ENCODE measurements at regions not wholly inside any gene's neighbourhood (a gene's known extent, or its start where the extent isn't known, plus 50 kb on each side); places are given as distances from the start of the nearest gene placed in this dataset.
"Not testable (repeated sequence)": the region's sequence is repeated elsewhere in the genome, so short reads cannot be mapped to it uniquely, and the experiment has no call there.

DNA sequence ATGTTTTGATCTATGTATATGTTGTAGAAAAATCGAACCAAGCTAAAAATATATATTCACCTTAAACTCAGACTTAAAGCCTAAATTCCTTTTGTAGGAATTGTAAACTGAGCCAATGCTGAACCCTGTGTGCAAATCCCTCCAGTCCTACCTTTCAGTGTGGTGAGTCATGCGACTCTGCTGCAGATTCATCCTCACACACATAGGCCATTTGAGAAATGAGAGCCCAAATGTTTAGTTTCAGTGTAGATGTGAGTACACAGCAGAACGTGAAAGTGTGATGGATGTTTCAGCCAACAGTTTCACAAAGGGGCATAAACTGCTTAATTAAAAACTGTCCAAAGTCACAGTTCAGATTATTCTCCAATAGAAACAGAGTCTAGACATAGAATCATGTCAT lies 193.2 kb downstream of the CDH19 start:
- H2BK15ac ChIP-seq (replicated peaks; ENCODE audit: low read depth): no peak overlapping the region
- no peak overlapping the region for H2BK120ac ChIP-seq (ENCODE audit: low read depth, low read length)
- H3K36me3 ChIP-seq (ENCODE audit: control insufficient read depth, insufficient read depth, low read length): no peaks in the 10 kb centered on the region
- no peak overlapping the region for H4K8ac ChIP-seq (ENCODE audit: low read depth, low read length)
- H3K79me1 ChIP-seq (ENCODE audit: low read length): no peaks in the 10 kb centered on the region
- H3K9ac ChIP-seq (ENCODE audit: low read length): no peak overlapping the region
- WGBS (ENCODE audit: extremely low coverage, insufficient coverage, low lambda C conversion rate): no CpG with 5 or more reads among the region's 3 CpGs
- no peak overlapping the region for H3K23ac ChIP-seq (ENCODE audit: low read length)
- H3K27ac ChIP-seq (ENCODE audit: low read depth, low read length): no peak overlapping the region
- H3K4me1 ChIP-seq (ENCODE audit: control insufficient read depth, low read depth, low read length): no peaks in the 10 kb centered on the region
- DNase-seq: no peak
- H3K4me2 ChIP-seq (ENCODE audit: low read length): no peak overlapping the region
- no peak overlapping the region for H2AK5ac ChIP-seq (ENCODE audit: low read length)
- H3K18ac ChIP-seq (ENCODE audit: low read length): no peak overlapping the region
- H3K27me3 ChIP-seq (ENCODE audit: insufficient read depth, low read length, poor library complexity): no peaks in the 10 kb centered on the region
- H2BK5ac ChIP-seq (ENCODE audit: low read length): no peak overlapping the region
- no peak overlapping the region for H4K5ac ChIP-seq (ENCODE audit: low read length)
- no peak overlapping the region for H3K4me3 ChIP-seq (ENCODE audit: low read length)
- H3K56ac ChIP-seq (ENCODE audit: low read length): no peak overlapping the region
- no peaks in the 10 kb centered on the region for H3K79me2 ChIP-seq (ENCODE audit: control insufficient read depth, insufficient read depth, low read length)
- no peak overlapping the region for H3K4ac ChIP-seq (ENCODE audit: low read depth, low read length)

DNA sequence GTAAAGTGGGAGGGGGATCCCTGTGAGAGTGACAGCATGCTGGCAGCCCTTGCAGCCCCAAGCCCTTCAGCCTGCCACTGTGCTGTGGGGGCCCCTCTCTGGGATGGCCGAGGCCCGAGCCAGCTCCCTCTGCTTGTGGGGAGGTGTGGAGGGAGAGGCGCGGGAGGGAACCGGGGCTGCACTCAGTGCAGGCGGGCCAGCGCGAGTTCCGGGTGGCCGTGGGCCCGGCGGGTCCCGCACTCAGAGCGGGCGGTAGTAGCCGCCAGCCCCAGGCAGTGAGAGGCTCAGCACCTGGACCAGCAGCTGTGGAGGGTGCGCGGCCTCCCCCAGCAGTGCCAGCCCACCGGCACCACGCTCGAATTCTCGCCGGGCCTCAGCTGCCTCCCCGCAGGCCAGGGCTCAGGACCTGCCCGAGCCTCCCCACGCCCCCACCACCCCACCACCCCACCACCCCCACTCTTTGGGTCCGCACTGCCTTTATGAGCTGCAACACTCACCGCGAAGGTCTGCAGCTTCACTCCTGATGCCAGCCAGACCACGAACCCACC lies 208.1 kb downstream of the CDH19 start:
- H3K9ac ChIP-seq (ENCODE audit: low read length): no peak overlapping the region
- H3K4ac ChIP-seq (ENCODE audit: low read depth, low read length): no peak overlapping the region
- H3K4me2 ChIP-seq (ENCODE audit: low read length): no peak overlapping the region
- H3K56ac ChIP-seq (ENCODE audit: low read length): no peak overlapping the region
- no peak overlapping the region for H3K18ac ChIP-seq (ENCODE audit: low read length)
- H3K27ac ChIP-seq (ENCODE audit: low read depth, low read length): no peak overlapping the region
- H3K4me1 ChIP-seq (ENCODE audit: control insufficient read depth, low read depth, low read length): no peaks in the 10 kb centered on the region
- H2BK120ac ChIP-seq (ENCODE audit: low read depth, low read length): no peak overlapping the region
- no peak overlapping the region for H2BK15ac ChIP-seq (replicated peaks; ENCODE audit: low read depth)
- no peak overlapping the region for H2AK5ac ChIP-seq (ENCODE audit: low read length)
- H3K27me3 ChIP-seq (ENCODE audit: insufficient read depth, low read length, poor library complexity): no peaks in the 10 kb centered on the region
- no peak overlapping the region for H4K8ac ChIP-seq (ENCODE audit: low read depth, low read length)
- H3K23ac ChIP-seq (ENCODE audit: low read length): no peak overlapping the region
- H3K36me3 ChIP-seq (ENCODE audit: control insufficient read depth, insufficient read depth, low read length): no peaks in the 10 kb centered on the region
- H4K5ac ChIP-seq (ENCODE audit: low read length): no peak overlapping the region
- H3K79me1 ChIP-seq (ENCODE audit: low read length): no peaks in the 10 kb centered on the region
- H3K79me2 ChIP-seq (ENCODE audit: control insufficient read depth, insufficient read depth, low read length): no peaks in the 10 kb centered on the region
- DNase-seq: no peak
- no peak overlapping the region for H3K4me3 ChIP-seq (ENCODE audit: low read length)
- no CpG with 5 or more reads among the region's 30 CpGs for WGBS (ENCODE audit: extremely low coverage, insufficient coverage, low lambda C conversion rate)
- H2BK5ac ChIP-seq (ENCODE audit: low read length): no peak overlapping the region

DNA sequence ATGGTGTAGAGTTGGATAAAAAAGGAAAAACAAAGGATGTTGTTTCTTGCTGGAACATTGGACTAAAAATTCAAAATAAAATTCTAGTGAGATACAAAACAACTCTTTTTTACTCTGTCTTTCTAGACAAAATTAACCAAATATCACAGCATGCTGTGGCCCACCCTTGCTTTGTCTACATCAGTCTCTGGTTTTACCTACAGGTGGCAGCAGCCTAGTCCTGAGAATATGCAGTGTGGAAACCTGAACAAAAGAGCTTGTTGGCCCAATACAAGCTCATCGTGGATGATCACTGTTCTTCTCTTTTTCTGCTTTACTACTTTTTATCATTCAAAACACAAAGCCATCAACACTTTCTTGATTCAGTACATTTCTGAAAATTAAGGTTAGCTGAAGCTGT lies 210.4 kb downstream of the CDH19 start:
- H2AK5ac ChIP-seq (ENCODE audit: low read length): no peak overlapping the region
- H4K5ac ChIP-seq (ENCODE audit: low read length): no peak overlapping the region
- H3K23ac ChIP-seq (ENCODE audit: low read length): no peak overlapping the region
- H3K79me2 ChIP-seq (ENCODE audit: control insufficient read depth, insufficient read depth, low read length): no peaks in the 10 kb centered on the region
- no peak overlapping the region for H3K27ac ChIP-seq (ENCODE audit: low read depth, low read length)
- no peak overlapping the region for H3K18ac ChIP-seq (ENCODE audit: low read length)
- H3K79me1 ChIP-seq (ENCODE audit: low read length): no peaks in the 10 kb centered on the region
- H3K4me2 ChIP-seq (ENCODE audit: low read length): no peak overlapping the region
- peak; percentile 7 for DNase-seq
- no peak overlapping the region for H4K8ac ChIP-seq (ENCODE audit: low read depth, low read length)
- H2BK15ac ChIP-seq (replicated peaks; ENCODE audit: low read depth): no peak overlapping the region
- no peaks in the 10 kb centered on the region for H3K36me3 ChIP-seq (ENCODE audit: control insufficient read depth, insufficient read depth, low read length)
- no peak overlapping the region for H3K4me3 ChIP-seq (ENCODE audit: low read length)
- H3K9ac ChIP-seq (ENCODE audit: low read length): no peak overlapping the region
- no CpG with 5 or more reads among the region's 1 CpG for whole genome bisulfite sequencing (ENCODE audit: extremely low coverage, insufficient coverage, low lambda C conversion rate)
- no peak overlapping the region for H3K4ac ChIP-seq (ENCODE audit: low read depth, low read length)
- H3K4me1 ChIP-seq (ENCODE audit: control insufficient read depth, low read depth, low read length): no peaks in the 10 kb centered on the region
- no peak overlapping the region for H2BK120ac ChIP-seq (ENCODE audit: low read depth, low read length)
- H2BK5ac ChIP-seq (ENCODE audit: low read length): no peak overlapping the region
- no peaks in the 10 kb centered on the region for H3K27me3 ChIP-seq (ENCODE audit: insufficient read depth, low read length, poor library complexity)
- no peak overlapping the region for H3K56ac ChIP-seq (ENCODE audit: low read length)

DNA sequence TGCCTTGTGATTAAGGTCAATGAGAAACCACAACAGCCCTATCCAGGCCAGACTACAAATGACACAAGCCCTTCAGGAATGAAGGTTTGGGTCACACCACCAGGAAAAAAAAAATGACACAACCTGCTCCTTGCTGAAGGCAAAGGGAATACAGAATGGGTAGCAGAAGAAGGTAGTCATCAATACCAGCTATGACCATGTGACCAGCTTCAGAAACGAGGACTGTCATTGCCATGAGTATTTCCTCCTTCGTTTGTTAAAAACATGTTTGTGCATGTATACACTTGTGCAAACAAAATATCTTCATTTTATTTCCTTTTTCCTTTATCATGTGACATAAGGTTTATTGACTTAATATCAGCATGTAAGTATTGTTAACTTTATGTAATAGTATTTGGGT lies 226.6 kb downstream of the CDH19 start:
- no peak overlapping the region for H2BK15ac ChIP-seq (replicated peaks; ENCODE audit: low read depth)
- no peak overlapping the region for H3K18ac ChIP-seq (ENCODE audit: low read length)
- H3K9ac ChIP-seq (ENCODE audit: low read length): no peak overlapping the region
- H3K27me3 ChIP-seq (ENCODE audit: insufficient read depth, low read length, poor library complexity): no peaks in the 10 kb centered on the region
- no peak overlapping the region for H3K27ac ChIP-seq (ENCODE audit: low read depth, low read length)
- H3K36me3 ChIP-seq (ENCODE audit: control insufficient read depth, insufficient read depth, low read length): no peaks in the 10 kb centered on the region
- H3K79me2 ChIP-seq (ENCODE audit: control insufficient read depth, insufficient read depth, low read length): no peaks in the 10 kb centered on the region
- no peak overlapping the region for H4K5ac ChIP-seq (ENCODE audit: low read length)
- H2AK5ac ChIP-seq (ENCODE audit: low read length): no peak overlapping the region
- no peak overlapping the region for H3K4me2 ChIP-seq (ENCODE audit: low read length)
- no peak overlapping the region for H3K56ac ChIP-seq (ENCODE audit: low read length)
- H4K8ac ChIP-seq (ENCODE audit: low read depth, low read length): no peak overlapping the region
- WGBS (ENCODE audit: extremely low coverage, insufficient coverage, low lambda C conversion rate): no CpG with 5 or more reads among the region's 2 CpGs
- H3K4me3 ChIP-seq (ENCODE audit: low read length): no peak overlapping the region
- no peaks in the 10 kb centered on the region for H3K79me1 ChIP-seq (ENCODE audit: low read length)
- no peak for DNase-seq
- H3K23ac ChIP-seq (ENCODE audit: low read length): no peak overlapping the region
- no peaks in the 10 kb centered on the region for H3K4me1 ChIP-seq (ENCODE audit: control insufficient read depth, low read depth, low read length)
- no peak overlapping the region for H2BK5ac ChIP-seq (ENCODE audit: low read length)
- H3K4ac ChIP-seq (ENCODE audit: low read depth, low read length): no peak overlapping the region
- H2BK120ac ChIP-seq (ENCODE audit: low read depth, low read length): no peak overlapping the region

DNA sequence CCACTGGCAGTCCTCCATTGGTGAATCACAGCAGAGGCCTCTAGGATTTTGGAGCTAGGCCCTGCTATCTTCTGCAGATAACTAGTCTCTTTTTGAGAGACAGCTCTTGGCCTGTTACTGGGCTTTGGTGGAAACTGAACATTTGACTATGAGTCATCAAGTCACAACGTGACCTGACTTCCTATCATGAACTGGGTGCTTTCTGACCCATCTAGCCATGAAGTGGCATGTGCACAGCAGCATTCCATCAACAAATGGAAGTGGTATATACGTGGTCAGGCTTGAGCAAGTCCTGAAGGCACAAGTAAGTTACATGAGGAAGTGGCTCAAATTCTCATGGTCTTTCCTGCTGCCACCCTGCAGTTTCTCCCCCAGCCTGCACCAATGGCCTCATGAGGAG lies 228.5 kb downstream of the CDH19 start:
- H3K79me2 ChIP-seq (ENCODE audit: control insufficient read depth, insufficient read depth, low read length); H3K4ac ChIP-seq (ENCODE audit: low read depth, low read length); H2AK5ac ChIP-seq (ENCODE audit: low read length); H3K4me2 ChIP-seq (ENCODE audit: low read length); H3K36me3 ChIP-seq (ENCODE audit: control insufficient read depth, insufficient read depth, low read length); H3K27me3 ChIP-seq (ENCODE audit: insufficient read depth, low read length, poor library complexity); H3K4me1 ChIP-seq (ENCODE audit: control insufficient read depth, low read depth, low read length); H4K8ac ChIP-seq (ENCODE audit: low read depth, low read length); H3K9ac ChIP-seq (ENCODE audit: low read length); DNase-seq; H2BK5ac ChIP-seq (ENCODE audit: low read length); H3K56ac ChIP-seq (ENCODE audit: low read length); H3K18ac ChIP-seq (ENCODE audit: low read length); H2BK120ac ChIP-seq (ENCODE audit: low read depth, low read length); H3K4me3 ChIP-seq (ENCODE audit: low read length); H2BK15ac ChIP-seq (replicated peaks; ENCODE audit: low read depth); H3K79me1 ChIP-seq (ENCODE audit: low read length); H3K27ac ChIP-seq (ENCODE audit: low read depth, low read length); H4K5ac ChIP-seq (ENCODE audit: low read length); H3K23ac ChIP-seq (ENCODE audit: low read length): not testable (repeated sequence)
- WGBS (ENCODE audit: extremely low coverage, insufficient coverage, low lambda C conversion rate): no CpG with 5 or more reads among the region's 2 CpGs

DNA sequence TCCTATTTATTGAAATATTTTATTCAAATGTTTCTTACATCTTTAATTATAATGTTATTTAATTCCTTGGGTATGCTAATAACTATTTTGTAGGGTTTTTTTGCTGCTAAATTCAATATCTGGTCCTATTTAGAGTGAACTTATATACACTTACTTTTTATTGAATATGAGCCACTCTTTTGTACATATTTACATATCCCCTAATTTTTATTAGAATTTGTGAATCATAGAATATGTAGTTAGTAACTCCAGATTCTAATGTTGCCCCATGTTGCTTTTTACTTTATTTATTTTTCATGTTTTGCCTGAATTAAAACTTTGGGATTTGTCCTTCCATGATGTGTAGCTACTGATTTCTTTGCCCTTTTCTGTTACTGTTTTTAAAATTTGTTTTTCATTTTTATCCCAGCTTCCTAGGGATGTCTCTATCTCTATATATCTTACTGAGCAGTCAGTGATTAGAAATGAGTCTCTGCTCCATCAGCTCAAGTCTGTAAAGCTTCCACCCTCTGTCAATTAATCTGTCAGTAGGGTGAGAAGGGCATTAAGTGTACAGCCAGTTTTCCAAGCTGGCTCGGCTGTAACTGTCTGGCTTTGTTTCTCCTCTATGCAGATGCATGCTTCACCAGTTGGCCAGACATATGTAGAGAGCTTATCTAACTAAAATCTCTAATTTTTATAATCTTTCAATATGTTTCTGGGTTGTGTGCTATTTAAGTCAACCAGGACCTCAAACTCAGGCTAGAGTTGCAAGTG lies 256.9 kb downstream of the CDH19 start:
- H4K8ac ChIP-seq (ENCODE audit: low read depth, low read length): no peak overlapping the region
- H3K4me3 ChIP-seq (ENCODE audit: low read length): no peak overlapping the region
- no peak overlapping the region for H3K9ac ChIP-seq (ENCODE audit: low read length)
- H3K79me2 ChIP-seq (ENCODE audit: control insufficient read depth, insufficient read depth, low read length): no peaks in the 10 kb centered on the region
- H4K5ac ChIP-seq (ENCODE audit: low read length): no peak overlapping the region
- H3K27ac ChIP-seq (ENCODE audit: low read depth, low read length): no peak overlapping the region
- H3K4me2 ChIP-seq (ENCODE audit: low read length): no peak overlapping the region
- H3K56ac ChIP-seq (ENCODE audit: low read length): no peak overlapping the region
- no peaks in the 10 kb centered on the region for H3K79me1 ChIP-seq (ENCODE audit: low read length)
- no peak for DNase-seq
- no peaks in the 10 kb centered on the region for H3K36me3 ChIP-seq (ENCODE audit: control insufficient read depth, insufficient read depth, low read length)
- H2AK5ac ChIP-seq (ENCODE audit: low read length): no peak overlapping the region
- H2BK5ac ChIP-seq (ENCODE audit: low read length): no peak overlapping the region
- H3K27me3 ChIP-seq (ENCODE audit: insufficient read depth, low read length, poor library complexity): no peaks in the 10 kb centered on the region
- no CpG with 5 or more reads among the region's 1 CpG for WGBS (ENCODE audit: extremely low coverage, insufficient coverage, low lambda C conversion rate)
- H3K18ac ChIP-seq (ENCODE audit: low read length): no peak overlapping the region
- no peak overlapping the region for H2BK15ac ChIP-seq (replicated peaks; ENCODE audit: low read depth)
- H2BK120ac ChIP-seq (ENCODE audit: low read depth, low read length): no peak overlapping the region
- no peak overlapping the region for H3K23ac ChIP-seq (ENCODE audit: low read length)
- no peak overlapping the region for H3K4ac ChIP-seq (ENCODE audit: low read depth, low read length)
- no peaks in the 10 kb centered on the region for H3K4me1 ChIP-seq (ENCODE audit: control insufficient read depth, low read depth, low read length)

Measured in mesendoderm (in vitro differentiated cells).